GM12875 (cell line): ENCODE measurements at regions not wholly inside any gene's neighbourhood (a gene's known extent, or its start where the extent isn't known, plus 50 kb on each side); places are given as distances from the start of the nearest gene placed in this dataset.

Experiments
- H3K4me3 ChIP-seq: one replicate; pipeline ENCODE4 v1.5.1; 2011; ENCODE audit warnings: low read depth, low read length, control low read depth
- TF ChIP-seq, protein P1 (sequence below): IDR thresholded peaks from 2 replicates; pipeline ENCODE4 v1.5.1; 2011; ENCODE audit warnings: low read depth, mild to moderate bottlenecking, control low read depth, inconsistent platforms, low read length, moderate library complexity, borderline replicate concordance; ENCODE audit not compliant: insufficient read depth

DNA sequence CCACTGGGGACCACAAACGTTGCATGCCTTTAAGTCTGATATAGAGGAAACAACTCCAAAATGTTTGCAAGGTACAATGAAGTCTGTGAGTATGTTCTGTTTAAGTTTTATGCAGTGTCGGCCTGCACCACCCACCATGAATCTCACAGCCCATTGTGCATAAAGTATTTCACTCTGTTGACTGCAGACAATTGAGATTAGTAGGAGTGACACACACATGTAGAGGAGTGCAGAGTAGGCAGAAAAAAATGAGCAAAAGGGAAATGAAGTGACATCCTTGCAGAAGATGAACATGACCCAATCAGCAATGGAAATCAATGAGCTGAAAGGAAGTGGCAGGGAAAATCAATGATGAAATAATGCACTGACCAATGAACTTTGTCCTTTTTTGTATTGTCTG is 315.6 kb upstream of the PTPRD start:
- TF ChIP-seq, protein P1, sequence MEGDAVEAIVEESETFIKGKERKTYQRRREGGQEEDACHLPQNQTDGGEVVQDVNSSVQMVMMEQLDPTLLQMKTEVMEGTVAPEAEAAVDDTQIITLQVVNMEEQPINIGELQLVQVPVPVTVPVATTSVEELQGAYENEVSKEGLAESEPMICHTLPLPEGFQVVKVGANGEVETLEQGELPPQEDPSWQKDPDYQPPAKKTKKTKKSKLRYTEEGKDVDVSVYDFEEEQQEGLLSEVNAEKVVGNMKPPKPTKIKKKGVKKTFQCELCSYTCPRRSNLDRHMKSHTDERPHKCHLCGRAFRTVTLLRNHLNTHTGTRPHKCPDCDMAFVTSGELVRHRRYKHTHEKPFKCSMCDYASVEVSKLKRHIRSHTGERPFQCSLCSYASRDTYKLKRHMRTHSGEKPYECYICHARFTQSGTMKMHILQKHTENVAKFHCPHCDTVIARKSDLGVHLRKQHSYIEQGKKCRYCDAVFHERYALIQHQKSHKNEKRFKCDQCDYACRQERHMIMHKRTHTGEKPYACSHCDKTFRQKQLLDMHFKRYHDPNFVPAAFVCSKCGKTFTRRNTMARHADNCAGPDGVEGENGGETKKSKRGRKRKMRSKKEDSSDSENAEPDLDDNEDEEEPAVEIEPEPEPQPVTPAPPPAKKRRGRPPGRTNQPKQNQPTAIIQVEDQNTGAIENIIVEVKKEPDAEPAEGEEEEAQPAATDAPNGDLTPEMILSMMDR, result no peak
- H3K4me3 ChIP-seq, result no peak overlapping the region

DNA sequence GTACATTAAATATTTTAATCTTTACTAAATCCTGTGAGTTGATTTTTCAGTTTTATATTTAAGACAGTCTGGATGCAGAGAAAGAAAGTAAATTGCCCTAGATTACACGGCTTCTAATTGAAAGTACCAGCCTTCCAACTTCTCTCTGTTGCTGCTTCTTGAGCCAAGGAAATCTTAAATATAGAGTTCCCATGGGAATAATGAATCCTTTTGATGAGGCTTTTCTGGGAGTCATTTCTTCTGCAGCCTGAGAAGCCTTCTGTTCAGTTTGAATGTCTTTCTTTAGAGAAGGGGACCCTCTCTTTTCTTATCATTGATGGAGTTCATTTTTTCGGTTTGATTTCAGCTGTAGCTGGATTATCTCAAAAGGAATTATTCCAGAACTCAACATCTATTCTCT is 317.3 kb upstream of the PTPRD start:
- TF ChIP-seq, protein P1, result no peak

DNA sequence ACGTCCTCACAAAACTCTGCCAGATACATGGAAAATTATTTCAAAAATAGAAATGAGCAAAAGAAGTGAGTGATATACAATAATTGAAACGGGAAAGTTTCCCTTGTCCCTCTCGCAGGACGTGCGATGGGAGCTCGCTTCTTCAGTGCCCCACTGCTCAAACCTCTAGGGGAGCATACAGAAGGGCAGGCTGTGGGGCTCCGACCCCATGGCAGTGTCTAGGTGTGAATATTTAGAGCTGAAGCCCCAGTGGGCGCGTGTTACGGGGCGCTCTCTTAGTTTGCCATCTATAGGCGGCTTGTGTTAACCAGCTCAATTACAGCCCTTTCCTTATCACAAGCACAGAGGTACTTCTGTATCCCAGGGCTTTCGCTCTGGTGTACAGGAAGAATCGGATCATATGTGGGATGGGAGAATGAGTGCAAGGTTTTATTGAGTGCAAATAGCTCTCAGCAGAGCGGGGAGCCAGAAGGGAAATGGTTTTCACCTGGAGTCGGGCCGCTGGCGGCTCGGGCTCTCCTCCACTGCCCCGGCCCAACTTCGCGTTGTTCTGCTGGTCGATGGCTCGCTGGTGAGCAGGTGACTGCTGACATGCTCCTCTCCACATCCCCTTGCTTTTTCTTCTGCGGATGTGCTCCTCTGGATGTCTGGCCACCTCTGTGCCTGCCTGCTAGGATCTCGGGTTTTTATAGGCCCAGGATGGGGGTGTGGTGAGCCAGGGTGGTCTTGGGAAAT is 334.0 kb upstream of the PTPRD start:
- TF ChIP-seq, protein P1, result no peak
- H3K4me3 ChIP-seq, result no peak overlapping the region

More for the DNA sequence above, 317.3 kb upstream of the PTPRD start:
- no peak overlapping the region for H3K4me3 ChIP-seq

DNA sequence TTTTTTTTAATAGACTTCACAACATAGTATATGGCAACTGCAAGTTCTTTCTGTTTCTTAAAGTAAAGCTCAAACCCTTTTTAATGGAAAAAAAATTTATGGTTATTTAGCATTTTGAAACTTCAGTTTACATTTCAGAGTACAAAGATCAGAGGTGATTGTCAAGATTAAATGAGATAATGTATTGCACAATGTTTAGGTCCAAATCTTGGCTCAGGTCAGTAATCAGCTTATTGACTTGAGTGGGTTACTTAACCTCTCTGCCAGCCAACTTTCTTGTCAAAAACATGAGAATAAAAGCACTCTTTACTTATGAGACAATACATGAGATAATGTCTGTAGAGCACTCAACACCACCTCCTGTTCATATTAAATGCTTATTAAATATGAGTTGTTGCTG is 345.1 kb upstream of the PTPRD start:
- no peak overlapping the region for H3K4me3 ChIP-seq
- TF ChIP-seq, protein P1, result no peak

DNA sequence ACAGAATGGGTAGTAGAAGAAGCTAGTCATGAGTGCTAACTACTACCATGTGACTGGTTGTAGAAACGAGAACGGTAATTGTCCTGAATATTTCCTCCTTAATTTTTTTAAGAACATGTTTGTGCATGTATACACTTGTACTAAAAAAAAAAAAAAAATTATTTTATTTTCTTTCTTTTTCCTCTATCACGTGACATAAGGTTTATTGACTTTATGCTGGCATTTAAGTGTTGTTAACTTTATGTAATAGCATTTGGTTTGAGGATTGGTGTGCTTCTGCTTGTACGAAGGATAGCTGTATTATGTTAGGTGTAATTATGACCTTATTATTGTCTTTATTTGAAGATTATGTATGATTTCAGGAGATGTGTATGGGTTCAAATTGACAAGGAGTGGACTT is 349.1 kb upstream of the PTPRD start:
- H3K4me3 ChIP-seq, result no peak overlapping the region
- TF ChIP-seq, protein P1, result no peak

DNA sequence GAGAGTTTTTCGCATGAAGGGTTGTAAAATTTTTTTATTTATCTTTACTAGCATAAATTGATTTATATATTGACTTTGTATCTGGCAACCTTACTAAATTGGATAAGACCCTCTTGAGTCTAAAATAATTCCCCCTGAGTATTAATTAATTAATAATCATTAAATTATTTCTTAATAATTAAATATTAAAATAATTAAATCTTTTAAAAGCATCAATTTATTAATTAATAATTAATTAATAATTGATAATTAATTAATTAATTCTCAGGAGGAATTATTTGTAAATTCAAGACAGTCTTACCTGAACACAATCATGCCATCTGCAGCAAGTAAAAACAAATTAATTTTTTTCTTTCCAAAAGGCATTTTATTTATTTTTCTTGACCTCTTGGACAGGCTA is 370.4 kb upstream of the PTPRD start:
- no peak overlapping the region for H3K4me3 ChIP-seq
- TF ChIP-seq, protein P1, result no peak

DNA sequence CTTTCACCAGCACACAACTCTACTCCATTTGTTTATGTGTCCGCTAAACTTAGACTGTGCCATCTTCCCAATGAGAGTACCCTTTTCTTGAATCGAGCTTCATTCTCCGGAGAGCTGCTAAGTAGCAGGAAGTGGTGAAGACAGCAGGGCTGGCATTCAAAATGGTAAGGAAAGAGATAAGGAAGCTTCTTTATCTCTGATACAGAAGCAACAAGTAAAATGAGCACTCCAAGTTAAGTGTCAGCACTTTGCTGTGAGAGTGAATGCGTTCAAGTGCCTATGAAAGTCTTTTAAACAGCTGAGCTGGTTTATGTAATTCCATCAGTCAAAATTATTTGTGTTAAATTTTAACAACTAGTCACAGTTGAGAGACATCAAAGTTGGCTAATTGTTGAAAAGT is 386.8 kb upstream of the PTPRD start:
- TF ChIP-seq, protein P1, result no peak
- H3K4me3 ChIP-seq, result no peak overlapping the region
